HCT116 (cell line): ENCODE measurements at regions not wholly inside any gene's neighbourhood (a gene's known extent, or its start where the extent isn't known, plus 50 kb on each side); places are given as distances from the start of the nearest gene placed in this dataset.

Experiments
- ATF3 ChIP-seq: IDR thresholded peaks from 2 replicates; pipeline ENCODE4 v1.6.1; 2012
- CTCF ChIP-seq, 3 experiments: fragments of 200-600 bp in 1 of 3; sonication (generic) in 1 of 3; IDR thresholded peaks in 2 of 3; conservative IDR thresholded peaks in 1 of 3; 2 replicates each; pipeline ENCODE4 v1.5.1; 2012 to 2017; ENCODE audit warnings: low read depth in 2 of 3, low read length in 2 of 3, antibody characterized with exemption in 1 of 3, borderline replicate concordance in 1 of 3, control low read depth in 1 of 3, mild to moderate bottlenecking in 1 of 3, mixed read lengths in 1 of 3, mixed run types in 1 of 3, moderate library complexity in 1 of 3; ENCODE audit not compliant: insufficient read depth in 1 of 3
- EZH2 ChIP-seq: fragments of 200-600 bp; sonication (generic); IDR thresholded peaks from 2 replicates; pipeline ENCODE4 v1.6.1; 2017; ENCODE audit warnings: antibody characterized with exemption, mixed run types
- EZH2phosphoT487 ChIP-seq: fragments of 200-600 bp; IDR thresholded peaks from 2 replicates; pipeline ENCODE4 v1.6.1; 2018; ENCODE audit warnings: antibody characterized with exemption, borderline replicate concordance
- JUND ChIP-seq: IDR thresholded peaks from 2 replicates; pipeline ENCODE4 v1.6.1; 2012
- MAX ChIP-seq: IDR thresholded peaks from 2 replicates; pipeline ENCODE4 v1.6.1; 2012
- POLR2A ChIP-seq: IDR thresholded peaks from 2 replicates; pipeline ENCODE4 v1.7.0; 2011; ENCODE audit warnings: borderline replicate concordance; ENCODE audit not compliant: insufficient read depth, insufficient read length; ENCODE audit errors: extremely low read depth
- POLR2AphosphoS5 ChIP-seq: IDR thresholded peaks from 2 replicates; pipeline ENCODE4 v1.6.1; 2011; ENCODE audit warnings: mild to moderate bottlenecking, low read depth, low read length, moderate library complexity
- RAD21 ChIP-seq: IDR thresholded peaks from 2 replicates; pipeline ENCODE4 v1.6.1; 2012; ENCODE audit warnings: low read depth, mild to moderate bottlenecking
- SIN3A ChIP-seq: IDR thresholded peaks from 2 replicates; pipeline ENCODE4 v1.6.1; 2012; ENCODE audit warnings: low read depth
- SRF ChIP-seq: IDR thresholded peaks from 2 replicates; pipeline ENCODE4 v1.6.1; 2012; ENCODE audit warnings: low read depth
- YY1 ChIP-seq: IDR thresholded peaks from 2 replicates; pipeline ENCODE4 v1.6.1; 2011; ENCODE audit warnings: low read length, low read depth, moderate library complexity, mild to moderate bottlenecking; ENCODE audit not compliant: insufficient replicate concordance; ENCODE audit errors: extremely low read depth
- ZBTB33 ChIP-seq: IDR thresholded peaks from 2 replicates; pipeline ENCODE4 v1.6.1; 2011; ENCODE audit warnings: mild to moderate bottlenecking, low read length, moderate library complexity; ENCODE audit not compliant: insufficient replicate concordance; ENCODE audit errors: extremely low read depth

- TF ChIP-seq ZBTB33 (no peak), CTCF (IDR thresholded peaks at IDR 0.05 in 2 of 3, conservative IDR thresholded peaks at IDR 0.05 in 1 of 3; ENCODE audit: borderline replicate concordance in 1 of 3, insufficient read depth in 1 of 3, low read depth in 2 of 3, low read length in 2 of 3) (no peak), POLR2AphosphoS5 (no peak), RAD21 (no peak), YY1 (no peak), SRF (no peak), POLR2A (no peak), MAX (no peak), ATF3 (no peak), EZH2 (no peak), SIN3A (no peak), JUND (no peak), EZH2phosphoT487 (no peak)
Measured at GRCh38 chr2:57408587-57408986, 638.0 kb upstream of the VRK2 start.
